Neutrophil (primary cell): ENCODE measurements at regions not wholly inside any gene's neighbourhood (a gene's known extent, or its start where the extent isn't known, plus 50 kb on each side); places are given as distances from the start of the nearest gene placed in this dataset.
A peak's percentile ranks its signal among the peaks of the same experiment; 100 is the strongest.

Experiments used
- H3K27ac ChIP-seq: fragments of 200-600 bp; sonication (generic); 2 replicates; pipeline ENCODE4 v1.5.1; 2016; ENCODE audit warnings: mild to moderate bottlenecking, moderate library complexity
- H3K27me3 ChIP-seq: fragments of 200-600 bp; sonication (generic); 2 replicates; pipeline ENCODE4 v1.6.0; 2016; ENCODE audit warnings: mild to moderate bottlenecking
- H3K36me3 ChIP-seq: fragments of 200-600 bp; sonication (generic); 2 replicates; pipeline ENCODE4 v1.5.1; 2017
- H3K4me1 ChIP-seq, 2 experiments: fragments of 200-600 bp in 1 of 2; sonication (generic) in 1 of 2; 1 replicate in 1 of 2; 2 replicates in 1 of 2; pipeline versions ENCODE4 v1.5.1 to v1.6.1; 2013 to 2016; ENCODE audit warnings: low read depth in 1 of 2, low read length in 1 of 2, mild to moderate bottlenecking in 1 of 2, moderate library complexity in 1 of 2; ENCODE audit not compliant: control insufficient read depth in 1 of 2, insufficient read depth in 1 of 2
- H3K4me3 ChIP-seq, 2 experiments: fragments of 200-600 bp in 1 of 2; sonication (generic) in 1 of 2; 1 replicate in 1 of 2; 2 replicates in 1 of 2; pipeline ENCODE4 v1.5.1; 2013 to 2016; ENCODE audit warnings: low read depth in 1 of 2, low read length in 1 of 2, mild to moderate bottlenecking in 1 of 2, moderate library complexity in 1 of 2
- H3K9me3 ChIP-seq: fragments of 200-600 bp; sonication (generic); 2 replicates; pipeline ENCODE4 v1.5.1; 2016
- TF ChIP-seq, protein P1 (sequence below): fragments of 200-600 bp; sonication (generic); IDR thresholded peaks from 2 replicates; pipeline ENCODE4 v1.5.1; 2016; ENCODE audit warnings: antibody characterized with exemption

DNA sequence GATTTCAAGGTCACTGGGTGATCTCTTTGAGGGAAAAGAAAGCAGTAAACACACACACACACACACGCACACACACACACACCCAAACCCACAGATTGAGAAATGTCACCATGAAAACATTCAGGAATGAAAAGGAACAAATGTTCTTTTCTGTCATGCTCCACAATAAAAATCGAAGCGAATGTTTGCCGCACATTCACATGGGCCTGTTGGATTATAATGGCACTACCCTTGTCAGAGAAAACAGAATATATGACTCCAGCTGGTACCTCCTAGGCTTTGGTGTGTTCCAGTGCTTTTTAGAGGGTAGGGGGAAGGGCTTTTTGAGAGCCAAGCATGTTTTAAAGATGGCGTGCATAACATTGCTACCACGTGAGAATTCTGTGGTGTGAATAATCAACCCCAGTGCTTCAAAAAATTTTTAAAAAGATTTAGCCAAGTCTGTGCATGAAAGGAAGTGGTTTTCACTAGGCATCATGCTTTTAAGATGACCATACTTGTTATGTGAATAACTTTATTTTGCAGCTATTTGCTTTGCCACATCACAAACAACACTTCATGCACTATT lies 120.8 kb upstream of the ZNF608 start:
- H3K27me3 ChIP-seq: no peaks in the 10 kb centered on the region
- H3K4me1 ChIP-seq: peaks cover 21 to 24% of the 10 kb centered on the region in 2 experiments
- H3K27ac ChIP-seq: peak overlapping the region; percentile 69
- no peaks in the 10 kb centered on the region for H3K9me3 ChIP-seq
- TF ChIP-seq, protein P1, sequence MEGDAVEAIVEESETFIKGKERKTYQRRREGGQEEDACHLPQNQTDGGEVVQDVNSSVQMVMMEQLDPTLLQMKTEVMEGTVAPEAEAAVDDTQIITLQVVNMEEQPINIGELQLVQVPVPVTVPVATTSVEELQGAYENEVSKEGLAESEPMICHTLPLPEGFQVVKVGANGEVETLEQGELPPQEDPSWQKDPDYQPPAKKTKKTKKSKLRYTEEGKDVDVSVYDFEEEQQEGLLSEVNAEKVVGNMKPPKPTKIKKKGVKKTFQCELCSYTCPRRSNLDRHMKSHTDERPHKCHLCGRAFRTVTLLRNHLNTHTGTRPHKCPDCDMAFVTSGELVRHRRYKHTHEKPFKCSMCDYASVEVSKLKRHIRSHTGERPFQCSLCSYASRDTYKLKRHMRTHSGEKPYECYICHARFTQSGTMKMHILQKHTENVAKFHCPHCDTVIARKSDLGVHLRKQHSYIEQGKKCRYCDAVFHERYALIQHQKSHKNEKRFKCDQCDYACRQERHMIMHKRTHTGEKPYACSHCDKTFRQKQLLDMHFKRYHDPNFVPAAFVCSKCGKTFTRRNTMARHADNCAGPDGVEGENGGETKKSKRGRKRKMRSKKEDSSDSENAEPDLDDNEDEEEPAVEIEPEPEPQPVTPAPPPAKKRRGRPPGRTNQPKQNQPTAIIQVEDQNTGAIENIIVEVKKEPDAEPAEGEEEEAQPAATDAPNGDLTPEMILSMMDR: no peak
- no peak overlapping the region for H3K4me3 ChIP-seq
- no peaks in the 10 kb centered on the region for H3K36me3 ChIP-seq

DNA sequence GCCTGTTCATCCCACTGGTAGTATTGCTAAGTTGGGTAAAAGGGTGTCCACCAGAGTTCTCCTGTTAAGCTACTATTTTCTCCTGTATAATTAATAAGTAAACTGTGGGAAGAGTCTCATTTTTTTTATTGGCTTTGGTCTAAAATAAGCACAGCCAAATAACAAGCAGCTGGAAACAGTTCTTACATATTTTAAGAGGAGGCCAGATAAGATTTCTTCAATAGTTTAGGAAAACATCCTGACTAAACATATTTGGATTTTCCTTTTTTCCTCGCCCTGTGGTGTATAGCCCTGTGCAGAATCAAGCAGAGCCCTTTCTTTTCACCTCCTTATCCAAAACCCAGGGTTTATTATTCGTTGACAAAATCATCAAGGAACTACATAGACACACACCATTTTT lies 122.2 kb upstream of the ZNF608 start:
- H3K36me3 ChIP-seq: no peaks in the 10 kb centered on the region
- no peaks in the 10 kb centered on the region for H3K9me3 ChIP-seq
- no peaks in the 10 kb centered on the region for H3K27me3 ChIP-seq
- TF ChIP-seq, protein P1: no peak
- H3K4me3 ChIP-seq: no peak overlapping the region
- H3K4me1 ChIP-seq: peaks cover 21 to 24% of the 10 kb centered on the region in 2 experiments
- H3K27ac ChIP-seq: no peak overlapping the region

DNA sequence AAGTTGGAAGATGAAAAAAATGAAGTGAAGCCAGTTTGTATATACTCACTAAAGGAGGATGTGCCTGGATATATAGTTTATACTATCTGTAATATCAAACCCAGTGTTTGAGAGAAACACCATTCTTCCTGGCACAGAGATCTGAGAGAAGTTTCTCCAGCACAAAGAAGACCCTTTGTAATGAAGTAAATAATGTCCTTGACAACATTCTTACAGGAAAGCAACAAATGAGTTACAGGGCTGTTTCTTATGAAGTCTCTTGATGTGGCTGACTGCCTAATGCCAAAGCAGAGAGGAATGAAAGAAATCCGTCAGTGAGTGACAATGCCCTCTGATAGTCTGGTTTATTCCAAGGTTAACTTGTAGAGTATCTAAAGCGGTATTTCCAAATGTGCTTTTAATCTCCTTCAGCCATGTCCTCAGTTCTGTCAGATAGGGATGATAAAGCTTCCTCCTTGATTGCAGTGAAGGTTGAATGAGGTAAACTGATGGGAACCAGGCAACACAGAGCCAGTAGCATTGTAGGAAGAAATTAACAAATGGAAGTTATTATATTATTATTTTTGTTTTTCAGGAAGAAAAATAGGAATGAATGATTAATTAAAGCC lies 123.1 kb upstream of the ZNF608 start:
- H3K4me1 ChIP-seq: peaks cover 21 to 24% of the 10 kb centered on the region in 2 experiments
- H3K27me3 ChIP-seq: no peaks in the 10 kb centered on the region
- no peak overlapping the region for H3K4me3 ChIP-seq
- H3K9me3 ChIP-seq: no peaks in the 10 kb centered on the region
- no peak overlapping the region for H3K27ac ChIP-seq
- TF ChIP-seq, protein P1: no peak
- no peaks in the 10 kb centered on the region for H3K36me3 ChIP-seq

DNA sequence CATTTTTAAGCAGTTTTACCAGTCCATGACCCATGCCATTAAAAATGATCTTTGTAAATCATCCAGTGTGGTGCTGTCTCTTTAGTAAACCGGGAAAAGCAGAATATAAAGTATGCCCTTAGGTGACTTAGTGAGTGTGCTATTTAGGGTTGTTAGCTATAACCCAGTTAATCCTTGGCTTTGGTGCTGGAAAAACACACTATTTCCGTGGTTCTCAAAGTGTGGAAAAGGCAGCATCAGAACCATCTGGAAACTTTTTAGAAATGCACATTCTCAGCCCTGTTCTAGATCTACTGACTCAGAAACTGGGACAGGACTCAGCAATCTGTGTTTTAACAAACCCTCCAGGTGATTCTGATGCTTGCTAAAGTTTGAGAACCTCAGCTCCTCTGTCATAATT lies 123.6 kb upstream of the ZNF608 start:
- Histone ChIP-seq H3K36me3 (no peaks in the 10 kb centered on the region), H3K4me1 (peaks cover 21 to 24% of the 10 kb centered on the region in 2 experiments), H3K9me3 (no peaks in the 10 kb centered on the region), H3K4me3 (no peak overlapping the region), H3K27me3 (no peaks in the 10 kb centered on the region), H3K27ac (no peak overlapping the region)
- TF ChIP-seq, protein P1: no peak

DNA sequence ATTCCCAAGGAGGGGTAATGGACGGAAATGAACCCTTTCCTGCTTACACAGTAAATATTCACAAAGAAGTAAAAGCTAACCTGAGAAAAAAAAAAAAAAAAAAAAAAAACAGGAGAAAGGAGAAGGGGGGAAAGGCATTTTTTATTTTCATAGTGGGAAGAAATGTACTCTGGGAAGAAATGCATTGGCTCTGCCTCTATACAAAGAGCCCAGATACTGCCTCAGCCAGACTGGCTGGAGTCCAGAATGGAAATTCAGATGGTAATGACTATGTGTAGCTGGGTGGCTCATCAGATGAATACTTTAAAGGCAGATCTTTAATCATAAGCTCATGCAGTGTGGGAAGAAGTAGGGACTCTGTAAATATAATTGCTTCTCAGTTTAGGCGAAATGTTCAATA lies 124.9 kb upstream of the ZNF608 start:
- H3K4me1 ChIP-seq: peaks cover 9 to 12% of the 10 kb centered on the region in 2 experiments
- TF ChIP-seq, protein P1: no peak

More for the DNA sequence above, 124.9 kb upstream of the ZNF608 start:
- no peaks in the 10 kb centered on the region for H3K9me3 ChIP-seq
- H3K4me3 ChIP-seq: no peak overlapping the region
- no peaks in the 10 kb centered on the region for H3K27me3 ChIP-seq
- no peak overlapping the region for H3K27ac ChIP-seq
- no peaks in the 10 kb centered on the region for H3K36me3 ChIP-seq
